K562 (cell line): ENCODE measurements at regions not wholly inside any gene's neighbourhood (a gene's known extent, or its start where the extent isn't known, plus 50 kb on each side); places are given as distances from the start of the nearest gene placed in this dataset.

Experiments
- ARID1B ChIP-seq: fragments of 450-650 bp; IDR thresholded peaks from 2 replicates; pipeline ENCODE4 v1.6.1; 2016; ENCODE audit warnings: antibody characterized with exemption, mild to moderate bottlenecking, inconsistent platforms
- CBFA2T3 ChIP-seq: fragments of 450-650 bp; IDR thresholded peaks from 2 replicates; pipeline ENCODE4 v1.6.1; 2017
- FOXJ3 ChIP-seq: sonication (generic); formaldehyde crosslinking; IDR thresholded peaks from 2 replicates; pipeline ENCODE4 v1.4.0; 2020; ENCODE audit warnings: mild to moderate bottlenecking, missing genetic modification reagents
- GABPB2 ChIP-seq: fragments of 250-450 bp; sonication (Bioruptor Pico); conservative IDR thresholded peaks from 2 replicates; pipeline ENCODE4 v1.5.1; 2021; ENCODE audit warnings: mild to moderate bottlenecking
- GTF2B ChIP-seq: IDR thresholded peaks from 2 replicates; pipeline ENCODE4 v1.6.1; 2011; ENCODE audit not compliant: insufficient read length; ENCODE audit errors: extremely low read depth
- HDAC6 ChIP-seq: IDR thresholded peaks from 2 replicates; pipeline ENCODE4 v1.6.1; 2012; ENCODE audit warnings: low read depth, mild to moderate bottlenecking, control low read depth, inconsistent platforms, low read length, moderate library complexity
- MAFF ChIP-seq: IDR thresholded peaks from 2 replicates; pipeline ENCODE4 v1.6.1; 2012; ENCODE audit warnings: low read length, improper control_type of control experiment
- MAFG ChIP-seq: fragments of 450-650 bp; conservative IDR thresholded peaks from 2 replicates; pipeline ENCODE4 v1.6.1; 2016; ENCODE audit warnings: missing genetic modification characterization, missing compliant biosample characterization
- MYC ChIP-seq, 2 experiments: fragments of 250-450 bp in 1 of 2; sonication (Bioruptor Pico) in 1 of 2; IDR thresholded peaks; 2 replicates each; pipeline versions ENCODE4 v1.5.1 to v1.6.1; 2012 to 2021; ENCODE audit warnings: low read depth in 2 of 2, borderline replicate concordance in 1 of 2, improper control_type of control experiment in 1 of 2, low read length in 1 of 2, mild to moderate bottlenecking in 1 of 2, moderate library complexity in 1 of 2
- NFATC3 ChIP-seq: fragments of 450-650 bp; IDR thresholded peaks from 2 replicates; pipeline ENCODE4 v1.6.1; 2017; ENCODE audit warnings: mild to moderate bottlenecking
- NFYB ChIP-seq: IDR thresholded peaks from 2 replicates; pipeline ENCODE4 v1.6.1; 2011; ENCODE audit warnings: mild to moderate bottlenecking, moderate library complexity; ENCODE audit not compliant: insufficient read length; ENCODE audit errors: extremely low read depth
- NUFIP1 ChIP-seq: fragments of 450-650 bp; IDR thresholded peaks from 2 replicates; pipeline ENCODE4 v1.6.1; 2018; ENCODE audit not compliant: partially characterized antibody
- POLR3G ChIP-seq: IDR thresholded peaks from 2 replicates; pipeline ENCODE4 v1.6.1; 2011; ENCODE audit not compliant: insufficient read length, insufficient replicate concordance; ENCODE audit errors: extremely low read depth
- PRMT5 ChIP-seq: sonication (generic); formaldehyde crosslinking; IDR thresholded peaks from 2 replicates; pipeline ENCODE4 v1.5.0; 2020; ENCODE audit warnings: missing genetic modification reagents
- XRCC5 ChIP-seq: fragments of 200-400 bp; formaldehyde crosslinking; IDR thresholded peaks from 2 replicates; pipeline ENCODE4 v1.6.1; 2017; ENCODE audit warnings: low read depth, mild to moderate bottlenecking, low read length
- ZBTB11 ChIP-seq, 3 experiments: fragments of 200-800 bp in 1 of 3; fragments of 250-450 bp in 1 of 3; fragments of 450-650 bp in 1 of 3; sonication (Bioruptor Pico) in 1 of 3; sonication (Bioruptor generic) in 1 of 3; formaldehyde crosslinking in 1 of 3; IDR thresholded peaks; 2 replicates each; pipeline versions ENCODE4 v1.6.1 to v1.8.0; 2016 to 2022; ENCODE audit warnings: mild to moderate bottlenecking in 2 of 3, missing genetic modification characterization in 2 of 3, missing compliant biosample characterization in 1 of 3, moderate library complexity in 1 of 3
- ZNF318 ChIP-seq, 2 experiments: fragments of 450-650 bp; IDR thresholded peaks; 2 replicates each; pipeline ENCODE4 v1.6.1; 2016; ENCODE audit warnings: mild to moderate bottlenecking in 2 of 2, borderline replicate concordance in 1 of 2, low read depth in 1 of 2, moderate library complexity in 1 of 2

DNA sequence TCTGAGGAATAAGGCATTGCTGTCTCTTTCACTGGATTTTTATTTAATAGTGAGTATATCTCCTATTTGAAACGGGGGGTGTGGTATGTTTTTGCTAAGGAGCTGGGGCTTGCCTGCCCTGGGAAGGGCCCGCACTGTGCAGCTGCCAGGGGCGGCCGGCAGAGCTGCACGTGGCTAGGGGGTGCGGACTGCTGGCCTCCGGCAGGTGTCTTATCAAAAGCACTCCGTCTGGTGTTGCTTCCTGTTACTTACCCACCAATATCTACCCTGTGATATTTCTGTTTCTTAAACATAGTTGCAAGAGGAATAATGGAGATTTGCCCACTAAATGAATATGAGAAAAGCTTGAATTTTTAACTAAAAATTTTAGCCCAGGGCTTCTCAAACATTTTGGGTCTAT is 232.0 kb downstream of the IRX1 start (continued):
- TF ChIP-seq ZNF318 (IDR thresholded peaks at IDR 0.05; ENCODE audit: borderline replicate concordance in 1 of 2, low read depth in 1 of 2) (no peak), NFATC3 (no peak), FOXJ3 (CRISPR knock-in tag) (no peak), HDAC6 (no peak), GABPB2 (CRISPR knock-in tag) (no peak), XRCC5 (no peak), ARID1B (peak; percentile 35; the same call in 1 of the 2 replicates), NUFIP1 (no peak), MAFF (no peak), POLR3G (no peak), ZBTB11 (CRISPR knock-in tag; IDR thresholded peaks at IDR 0.05) (peak in 2 of 3 experiments; percentile 44 to 95; a peak in 3 of 6 replicates), PRMT5 (CRISPR knock-in tag) (no peak), NFYB (no peak), GTF2B (no peak), MAFG (tag) (no peak), MYC (IDR thresholded peaks at IDR 0.05; ENCODE audit: low read depth, low read length) (peak; percentile 72), MYC (CRISPR knock-in tag; IDR thresholded peaks at IDR 0.05; ENCODE audit: borderline replicate concordance, low read depth) (no peak), CBFA2T3 (peak; percentile 63)
